HEK293T (cell line): ENCODE measurements at regions not wholly inside any gene's neighbourhood (a gene's known extent, or its start where the extent isn't known, plus 50 kb on each side); places are given as distances from the start of the nearest gene placed in this dataset.

Source experiments
- ARNT ChIP-seq: fragments of 450-650 bp; IDR thresholded peaks from 2 replicates; pipeline ENCODE4 v1.6.1; 2017; ENCODE audit warnings: mild to moderate bottlenecking
- BHLHE40 ChIP-seq: fragments of 450-650 bp; IDR thresholded peaks from 2 replicates; pipeline ENCODE4 v1.6.1; 2016; ENCODE audit warnings: mild to moderate bottlenecking, moderate library complexity, borderline replicate concordance
- CTBP1 ChIP-seq: fragments of 450-650 bp; IDR thresholded peaks from 2 replicates; pipeline ENCODE4 v1.6.1; 2016; ENCODE audit warnings: borderline replicate concordance
- ELF4 ChIP-seq: fragments of 450-650 bp; IDR thresholded peaks from 2 replicates; pipeline ENCODE4 v1.6.1; 2017; ENCODE audit warnings: antibody characterized with exemption
- FOXA1 ChIP-seq: fragments of 450-650 bp; IDR thresholded peaks from 2 replicates; pipeline ENCODE4 v1.6.1; 2016; ENCODE audit warnings: mild to moderate bottlenecking
- FOXK2 ChIP-seq: fragments of 450-650 bp; IDR thresholded peaks from 2 replicates; pipeline ENCODE4 v1.6.1; 2016; ENCODE audit warnings: mild to moderate bottlenecking
- FOXM1 ChIP-seq: fragments of 450-650 bp; IDR thresholded peaks from 2 replicates; pipeline ENCODE4 v1.6.1; 2017; ENCODE audit warnings: mild to moderate bottlenecking, borderline replicate concordance
- HDGF ChIP-seq: fragments of 450-650 bp; IDR thresholded peaks from 2 replicates; pipeline ENCODE4 v1.6.1; 2017; ENCODE audit warnings: antibody characterized with exemption, borderline replicate concordance
- L3MBTL2 ChIP-seq: fragments of 450-650 bp; conservative IDR thresholded peaks from 2 replicates; pipeline ENCODE4 v1.6.1; 2016; ENCODE audit warnings: mild to moderate bottlenecking
- NFRKB ChIP-seq: fragments of 450-650 bp; IDR thresholded peaks from 2 replicates; pipeline ENCODE4 v1.6.1; 2016; ENCODE audit warnings: mild to moderate bottlenecking, moderate library complexity
- SP1 ChIP-seq: fragments of 450-650 bp; IDR thresholded peaks from 2 replicates; pipeline ENCODE4 v1.6.1; 2017
- SUZ12 ChIP-seq: fragments of 450-650 bp; IDR thresholded peaks from 2 replicates; pipeline ENCODE4 v1.6.1; 2016; ENCODE audit warnings: mild to moderate bottlenecking
- TARDBP ChIP-seq: fragments of 450-650 bp; IDR thresholded peaks from 2 replicates; pipeline ENCODE4 v1.6.1; 2016

DNA sequence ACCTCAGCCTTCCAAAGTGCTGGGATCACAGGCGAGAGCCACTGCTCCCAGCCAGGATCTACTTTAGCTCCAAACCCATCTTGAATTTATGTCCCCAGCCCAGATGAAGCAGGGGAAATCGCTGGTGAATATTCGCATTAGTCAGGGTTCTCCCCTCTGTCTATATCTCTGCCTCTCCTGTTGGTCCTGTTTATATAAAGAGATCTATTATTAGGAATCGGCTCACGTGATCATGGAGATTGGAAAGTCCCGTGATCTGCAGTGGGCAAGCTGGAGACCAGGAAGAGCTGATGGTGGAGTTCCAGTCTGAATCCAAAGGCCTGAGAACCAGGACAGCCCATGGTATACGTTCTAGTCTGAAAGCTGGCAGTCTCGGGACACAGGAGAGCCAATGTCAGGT, 382.8 kb downstream of the SEC14L1 start:
- no peak for TF ChIP-seq ARNT
- TF ChIP-seq BHLHE40, result no peak
- TF ChIP-seq FOXM1, result no peak
- no peak for TF ChIP-seq SP1
- no peak for TF ChIP-seq FOXK2
- TF ChIP-seq ELF4, result no peak
- no peak for TF ChIP-seq FOXA1
- TF ChIP-seq CTBP1, result no peak
- TF ChIP-seq TARDBP, result no peak
- TF ChIP-seq HDGF, result no peak
- TF ChIP-seq L3MBTL2, result no peak
- TF ChIP-seq SUZ12, result no peak
- TF ChIP-seq NFRKB, result no peak
